K562 (cell line): ENCODE measurements at regions not wholly inside any gene's neighbourhood (a gene's known extent, or its start where the extent isn't known, plus 50 kb on each side); places are given as distances from the start of the nearest gene placed in this dataset.

Experiments used
- ATAC-seq: fragments of 200-7000 bp; cut with Tn5 transposase; 3 replicates; pipeline ENCODE4 v1.9.1; 2020; ENCODE audit warnings: moderate library complexity
- BruUV-seq: library from RNA; stranded (reverse); fragments of 400-500 nt; replicated peaks from 2 replicates; lab custom pipeline; 2021; lab: Mats Ljungman, UMichigan
- CTCF ChIA-PET: fragments of 300-600 bp; formaldehyde crosslinking; extraction: SDS; loops from one replicate; lab custom pipeline; 2021; ENCODE audit warnings: low intra/inter-chr PET ratio; lab: Yijun Ruan, JAX
- POLR2A ChIA-PET: fragments of 300-600, 350-650 bp; sonication (Branson Sonifier 250); formaldehyde crosslinking; extraction: SDS; loops from one replicate; lab custom pipeline; 2021; ENCODE audit warnings: antibody characterized with exemption, inconsistent platforms; lab: Yijun Ruan, JAX
- DNase-seq, 4 experiments: peaks; one replicate each; pipeline versions ENCODE4 v3.0.0 to v3.0.0-alpha.2; 2011 to 2018; ENCODE audit warnings: low spot score in 3 of 4, mixed read lengths in 3 of 4; ENCODE audit errors: extremely low read depth in 1 of 4
- FAIRE-seq: peaks from 2 replicates; lab custom pipeline; 2011; peaks lifted over from hg19 to GRCh38; lab: Jason Lieb, UNC
- H2AFZ ChIP-seq: 2 replicates; pipeline ENCODE4 v1.6.0; 2011; ENCODE audit warnings: low read depth, low read length, control low read depth, inconsistent platforms
- H3K27ac ChIP-seq: fragments of 200-600 bp; 3 replicates; pipeline ENCODE4 v1.8.0; 2011; ENCODE audit warnings: low read depth, mild to moderate bottlenecking, control low read depth, inconsistent platforms, low read length, moderate library complexity, mixed read lengths; ENCODE audit errors: extremely low read depth
- H3K27me3 ChIP-seq, 2 experiments: fragments of 300-600 bp in 1 of 2; 2 replicates in 1 of 2; 3 replicates in 1 of 2; pipeline versions ENCODE4 v1.6.0 to v1.8.0; 2011; ENCODE audit warnings: inconsistent platforms in 2 of 2, low read length in 2 of 2, mild to moderate bottlenecking in 1 of 2, mixed read lengths in 1 of 2, moderate library complexity in 1 of 2; ENCODE audit not compliant: control insufficient read depth in 2 of 2, insufficient read depth in 2 of 2
- H3K36me3 ChIP-seq: fragments of 300-600 bp; 3 replicates; pipeline ENCODE4 v1.8.0; 2011; ENCODE audit warnings: mild to moderate bottlenecking, low read length, inconsistent platforms; ENCODE audit not compliant: control insufficient read depth, insufficient read depth
- H3K4me1 ChIP-seq, 2 experiments: fragments of 200-600 bp in 1 of 2; replicated peaks in 1 of 2; 2 replicates in 1 of 2; 3 replicates in 1 of 2; pipeline versions ENCODE4 v1.5.1 to v1.8.0; 2011; ENCODE audit warnings: inconsistent platforms in 2 of 2, low read length in 2 of 2, mild to moderate bottlenecking in 1 of 2, mixed read lengths in 1 of 2, moderate library complexity in 1 of 2; ENCODE audit not compliant: control insufficient read depth in 2 of 2, insufficient read depth in 2 of 2
- H3K4me2 ChIP-seq: 2 replicates; pipeline ENCODE4 v1.6.1; 2011; ENCODE audit warnings: low read length, control low read depth, inconsistent platforms, mixed read lengths; ENCODE audit not compliant: insufficient read depth
- H3K4me3 ChIP-seq: fragments of 200-600 bp; sonication (generic), shearing (Covaris generic); 2 replicates; pipeline ENCODE4 v1.5.1; 2016; ENCODE audit warnings: control low read depth, inconsistent platforms
- H3K79me2 ChIP-seq: fragments of 200-600 bp; 3 replicates; pipeline ENCODE4 v1.8.0; 2011; ENCODE audit warnings: low read length, inconsistent platforms; ENCODE audit not compliant: control insufficient read depth, insufficient read depth
- H3K9ac ChIP-seq, 2 experiments: 2 replicates each; pipeline versions ENCODE4 v1.6.0 to v1.6.1; 2011; ENCODE audit warnings: low read depth in 2 of 2, low read length in 2 of 2, control low read depth in 1 of 2, inconsistent platforms in 1 of 2, mild to moderate bottlenecking in 1 of 2, mixed read lengths in 1 of 2; ENCODE audit not compliant: insufficient read depth in 1 of 2
- H3K9me1 ChIP-seq: one replicate; pipeline ENCODE4 v1.6.0; 2011; ENCODE audit warnings: inconsistent platforms, mild to moderate bottlenecking, low read length, moderate library complexity; ENCODE audit not compliant: control insufficient read depth, insufficient read depth
- H3K9me3 ChIP-seq: replicated peaks from 2 replicates; pipeline ENCODE4 v1.5.1; 2011; ENCODE audit warnings: low read depth, low read length, inconsistent platforms; ENCODE audit not compliant: control insufficient read depth, insufficient read depth
- H4K20me1 ChIP-seq: replicated peaks from 2 replicates; pipeline ENCODE4 v1.6.1; 2011; ENCODE audit warnings: low read length, inconsistent platforms, mixed read lengths; ENCODE audit not compliant: control insufficient read depth, insufficient read depth
- CHCHD3 ChIP-seq: fragments of 250-450 bp; sonication (Bioruptor Pico); IDR thresholded peaks from 2 replicates; pipeline ENCODE4 v2.1.2; 2022; ENCODE audit warnings: mild to moderate bottlenecking
- ELF2 ChIP-seq: fragments of 250-450 bp; sonication (Bioruptor Pico); IDR thresholded peaks from 2 replicates; pipeline ENCODE4 v1.5.0; 2021; ENCODE audit warnings: mild to moderate bottlenecking
- HMG20B ChIP-seq: fragments of 250-450 bp; sonication (Bioruptor Pico); IDR thresholded peaks from 2 replicates; pipeline ENCODE4 v1.5.0; 2021; ENCODE audit warnings: mild to moderate bottlenecking
- JUND ChIP-seq, 2 experiments: IDR thresholded peaks; 2 replicates in 1 of 2; 3 replicates in 1 of 2; pipeline ENCODE4 v1.6.1; 2011; ENCODE audit warnings: borderline replicate concordance in 2 of 2, low read depth in 2 of 2, low read length in 2 of 2, improper control_type of control experiment in 1 of 2, missing biosample characterization in 1 of 2, missing genetic modification characterization in 1 of 2, missing genetic modification reagents in 1 of 2
- KDM5B ChIP-seq: fragments of 200-600 bp; sonication (generic); IDR thresholded peaks from 2 replicates; pipeline ENCODE4 v1.6.1; 2012; ENCODE audit warnings: low read depth, mild to moderate bottlenecking, moderate library complexity, low read length, control low read depth, inconsistent platforms; ENCODE audit not compliant: insufficient replicate concordance
- POLR3A ChIP-seq: IDR thresholded peaks from 2 replicates; pipeline ENCODE4 v1.6.1; 2011; ENCODE audit warnings: borderline replicate concordance, mild to moderate bottlenecking, moderate library complexity; ENCODE audit not compliant: insufficient read length, insufficient read depth; ENCODE audit errors: extremely low read depth
- RFX5 ChIP-seq: IDR thresholded peaks from 2 replicates; pipeline ENCODE4 v1.6.1; 2011; ENCODE audit warnings: low read depth, mild to moderate bottlenecking, improper control_type of control experiment, low read length
- SNRNP70 ChIP-seq: fragments of 200-400 bp; formaldehyde crosslinking; optimal IDR thresholded peaks from 2 replicates; pipeline ENCODE3; 2017; ENCODE audit warnings: low read depth, low read length
- TEAD2 ChIP-seq: fragments of 450-650 bp; IDR thresholded peaks from 2 replicates; pipeline ENCODE4 v1.6.1; 2016; ENCODE audit warnings: missing genetic modification characterization, control low read depth, missing compliant biosample characterization
- THRAP3 ChIP-seq: fragments of 450-650 bp; IDR thresholded peaks from 2 replicates; pipeline ENCODE4 v1.6.1; 2016; ENCODE audit warnings: mild to moderate bottlenecking, inconsistent platforms, borderline replicate concordance
- ZNF274 ChIP-seq: IDR thresholded peaks from 2 replicates; pipeline ENCODE4 v1.6.1; 2011; ENCODE audit warnings: low read depth, mild to moderate bottlenecking, low read length, moderate library complexity, borderline replicate concordance
- WGBS: fragments of 100-300 bp; shearing (Covaris generic); methylation state at CpG from one replicate; pipeline ENCODE4 v1.1.6; 2016; ENCODE audit warnings: low coverage, mixed read lengths; ENCODE audit not compliant: insufficient coverage; ENCODE audit errors: missing lambda C conversion rate; 5-methylcytosine and 5-hydroxymethylcytosine counted together
- in situ Hi-C: fragments of 300-500 bp; cut with MboI; formaldehyde crosslinking; loops from 4 replicates; pipeline ENCODE4 v1.15.0; 2018; ENCODE audit warnings: inconsistent platforms, mixed read lengths
- intact Hi-C: fragments of 100-400 bp; cut with micrococcal nuclease; formaldehyde crosslinking; loops from 2 replicates; pipeline ENCODE4 v1.14.2; 2022
- TF ChIP-seq, protein P1 (sequence below): IDR thresholded peaks from 2 replicates; pipeline ENCODE4 v1.6.1; 2012; ENCODE audit warnings: low read depth, low read length, improper control_type of control experiment, borderline replicate concordance
- TF ChIP-seq, protein P2 (sequence below), 2 experiments: fragments of 150-350 bp in 1 of 2; IDR thresholded peaks; 2 replicates each; pipeline ENCODE4 v1.6.1; 2012 to 2016; ENCODE audit warnings: low read depth in 2 of 2, low read length in 2 of 2, mild to moderate bottlenecking in 1 of 2, moderate library complexity in 1 of 2

DNA sequence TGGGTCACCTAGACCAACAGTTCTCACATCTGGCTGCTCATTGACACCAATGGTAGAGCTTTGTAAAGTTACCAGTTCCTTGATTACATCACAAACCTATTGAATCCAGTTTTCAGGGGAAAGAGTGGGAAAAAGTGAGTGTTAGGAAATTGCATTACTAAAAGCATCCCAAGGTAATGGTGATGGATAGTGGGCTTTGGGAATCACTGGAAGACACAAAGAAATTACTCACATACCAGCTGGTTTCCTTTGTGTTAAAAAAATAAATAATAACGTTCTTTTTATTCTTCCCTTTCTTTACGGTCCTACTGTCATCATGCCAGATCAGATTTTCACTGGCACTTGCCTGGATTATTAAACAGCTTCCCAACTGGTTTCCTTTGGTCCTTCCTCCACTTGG, 370.7 kb downstream of the RFPL4B start:
- no peak for FAIRE-seq
- ChIA-PET CTCF (no interaction called here), POLR2A (no interaction called here)

More for the DNA sequence above, 370.7 kb downstream of the RFPL4B start:
- Histone ChIP-seq H3K36me3 (no peaks in the 10 kb centered on the region), H3K4me1 (no peaks in the 10 kb centered on the region), H3K79me2 (no peaks in the 10 kb centered on the region), H3K27ac (no peak overlapping the region), H3K27me3 (no peaks in the 10 kb centered on the region), H3K9me1 (no peaks in the 10 kb centered on the region), H3K9me3 (no peaks in the 10 kb centered on the region), H2AFZ (no peak overlapping the region), H3K4me2 (no peak overlapping the region), H4K20me1 (no peaks in the 10 kb centered on the region), H3K4me3 (no peak overlapping the region), H3K9ac (no peak overlapping the region)
- intact Hi-C loops (no loop called here), in situ Hi-C loops (no loop called here)
- no peak for ATAC-seq
- no TSS peak for BruUV-seq
- 7% methylated on average over 2 of the region's 2 CpGs for WGBS
- DNase-seq = no peak
- TF ChIP-seq, protein P1, sequence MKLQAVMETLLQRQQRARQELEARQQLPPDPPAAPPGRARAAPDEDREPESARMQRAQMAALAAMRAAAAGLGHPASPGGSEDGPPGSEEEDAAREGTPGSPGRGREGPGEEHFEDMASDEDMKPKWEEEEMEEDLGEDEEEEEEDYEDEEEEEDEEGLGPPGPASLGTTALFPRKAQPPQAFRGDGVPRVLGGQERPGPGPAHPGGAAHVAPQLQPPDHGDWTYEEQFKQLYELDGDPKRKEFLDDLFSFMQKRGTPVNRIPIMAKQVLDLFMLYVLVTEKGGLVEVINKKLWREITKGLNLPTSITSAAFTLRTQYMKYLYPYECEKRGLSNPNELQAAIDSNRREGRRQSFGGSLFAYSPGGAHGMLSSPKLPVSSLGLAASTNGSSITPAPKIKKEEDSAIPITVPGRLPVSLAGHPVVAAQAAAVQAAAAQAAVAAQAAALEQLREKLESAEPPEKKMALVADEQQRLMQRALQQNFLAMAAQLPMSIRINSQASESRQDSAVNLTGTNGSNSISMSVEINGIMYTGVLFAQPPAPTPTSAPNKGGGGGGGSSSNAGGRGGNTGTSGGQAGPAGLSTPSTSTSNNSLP = no peak
- TF ChIP-seq POLR3A (no peak), TEAD2 (tag) (no peak), HMG20B (CRISPR knock-in tag) (no peak), ELF2 (CRISPR knock-in tag) (no peak), SNRNP70 (no peak), JUND (IDR thresholded peaks at IDR 0.05; ENCODE audit: borderline replicate concordance, low read depth, low read length) (no peak), JUND (tag; IDR thresholded peaks at IDR 0.05; ENCODE audit: borderline replicate concordance, low read depth, low read length) (no peak), CHCHD3 (CRISPR knock-in tag) (no peak), RFX5 (no peak), ZNF274 (no peak), THRAP3 (no peak), KDM5B (no peak)
- TF ChIP-seq, protein P2, sequence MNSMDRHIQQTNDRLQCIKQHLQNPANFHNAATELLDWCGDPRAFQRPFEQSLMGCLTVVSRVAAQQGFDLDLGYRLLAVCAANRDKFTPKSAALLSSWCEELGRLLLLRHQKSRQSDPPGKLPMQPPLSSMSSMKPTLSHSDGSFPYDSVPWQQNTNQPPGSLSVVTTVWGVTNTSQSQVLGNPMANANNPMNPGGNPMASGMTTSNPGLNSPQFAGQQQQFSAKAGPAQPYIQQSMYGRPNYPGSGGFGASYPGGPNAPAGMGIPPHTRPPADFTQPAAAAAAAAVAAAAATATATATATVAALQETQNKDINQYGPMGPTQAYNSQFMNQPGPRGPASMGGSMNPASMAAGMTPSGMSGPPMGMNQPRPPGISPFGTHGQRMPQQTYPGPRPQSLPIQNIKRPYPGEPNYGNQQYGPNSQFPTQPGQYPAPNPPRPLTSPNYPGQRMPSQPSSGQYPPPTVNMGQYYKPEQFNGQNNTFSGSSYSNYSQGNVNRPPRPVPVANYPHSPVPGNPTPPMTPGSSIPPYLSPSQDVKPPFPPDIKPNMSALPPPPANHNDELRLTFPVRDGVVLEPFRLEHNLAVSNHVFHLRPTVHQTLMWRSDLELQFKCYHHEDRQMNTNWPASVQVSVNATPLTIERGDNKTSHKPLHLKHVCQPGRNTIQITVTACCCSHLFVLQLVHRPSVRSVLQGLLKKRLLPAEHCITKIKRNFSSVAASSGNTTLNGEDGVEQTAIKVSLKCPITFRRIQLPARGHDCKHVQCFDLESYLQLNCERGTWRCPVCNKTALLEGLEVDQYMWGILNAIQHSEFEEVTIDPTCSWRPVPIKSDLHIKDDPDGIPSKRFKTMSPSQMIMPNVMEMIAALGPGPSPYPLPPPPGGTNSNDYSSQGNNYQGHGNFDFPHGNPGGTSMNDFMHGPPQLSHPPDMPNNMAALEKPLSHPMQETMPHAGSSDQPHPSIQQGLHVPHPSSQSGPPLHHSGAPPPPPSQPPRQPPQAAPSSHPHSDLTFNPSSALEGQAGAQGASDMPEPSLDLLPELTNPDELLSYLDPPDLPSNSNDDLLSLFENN (IDR thresholded peaks at IDR 0.05; ENCODE audit: low read depth in 2 of 2, low read length in 2 of 2) = no peak
